Astrocyte of the spinal cord (primary cell): ENCODE measurements at regions not wholly inside any gene's neighbourhood (a gene's known extent, or its start where the extent isn't known, plus 50 kb on each side); places are given as distances from the start of the nearest gene placed in this dataset.

Source experiments
- DNase-seq: peaks from one replicate; pipeline ENCODE4 v3.0.0; 2011; ENCODE audit warnings: low read depth, low spot score
- H3K4me3 ChIP-seq: 2 replicates; pipeline ENCODE4 v1.5.1; 2011; ENCODE audit warnings: low read depth, mild to moderate bottlenecking, low read length, moderate library complexity
- CTCF ChIP-seq: IDR thresholded peaks from 2 replicates; pipeline ENCODE4 v1.5.1; 2012; ENCODE audit warnings: low read depth, mild to moderate bottlenecking, low read length, inconsistent platforms
- in situ Hi-C: cut with HindIII; loops from 2 replicates; pipeline ENCODE4 v1.10.0; 2017; ENCODE audit warnings: low sequenced_read_pairs

GRCh38 chr16:5882087-5882640, 784.6 kb upstream of the EEF2KMT start:
- no peak for TF ChIP-seq CTCF
- in situ Hi-C loops: no loop called here
- H3K4me3 ChIP-seq: no peak overlapping the region
- no peak for DNase-seq

- peak; percentile 69 for DNase-seq
- no peak overlapping the region for H3K4me3 ChIP-seq
- in situ Hi-C loops: no loop called here
- TF ChIP-seq CTCF: no peak
These were observed 777.8 kb upstream of the EEF2KMT start for GRCh38 chr16:5875416-5875815.

GRCh38 chr16:5874899-5875298, 777.3 kb upstream of the EEF2KMT start:
- no peak for TF ChIP-seq CTCF
- in situ Hi-C loops: no loop called here

GRCh38 chr16:5873221-5873620, 775.6 kb upstream of the EEF2KMT start:
- no peak for DNase-seq
- H3K4me3 ChIP-seq: no peak overlapping the region
- TF ChIP-seq CTCF: no peak
- in situ Hi-C loops: no loop called here

More at GRCh38 chr16:5874899-5875298, 777.3 kb upstream of the EEF2KMT start:
- DNase-seq: peak; percentile 70
- H3K4me3 ChIP-seq: no peak overlapping the region

- H3K4me3 ChIP-seq: no peak overlapping the region
- no peak for TF ChIP-seq CTCF
- in situ Hi-C loops: no loop called here
- DNase-seq: no peak
These were observed 773.5 kb upstream of the EEF2KMT start for GRCh38 chr16:5870886-5871691.

GRCh38 chr16:5867250-5867649, 769.7 kb upstream of the EEF2KMT start:
- no peak for TF ChIP-seq CTCF
- no peak for DNase-seq
- in situ Hi-C loops: no loop called here
- H3K4me3 ChIP-seq: no peak overlapping the region
